BLaER1 (cell line): ENCODE measurements at regions not wholly inside any gene's neighbourhood (a gene's known extent, or its start where the extent isn't known, plus 50 kb on each side); places are given as distances from the start of the nearest gene placed in this dataset.

Experiments used
- H3K27ac ChIP-seq: shearing (Covaris generic); formaldehyde crosslinking; 2 replicates; pipeline ENCODE4 v1.8.1; 2022
- H3K27me3 ChIP-seq: shearing (Covaris generic); formaldehyde crosslinking; 2 replicates; pipeline ENCODE4 v1.8.1; 2022
- H3K36me3 ChIP-seq: shearing (Covaris generic); formaldehyde crosslinking; 2 replicates; pipeline ENCODE4 v1.8.1; 2022
- H3K4me1 ChIP-seq: shearing (Covaris generic); formaldehyde crosslinking; 2 replicates; pipeline ENCODE4 v1.8.1; 2022
- H3K4me2 ChIP-seq: shearing (Covaris generic); formaldehyde crosslinking; 2 replicates; pipeline ENCODE4 v1.8.1; 2022
- H3K4me3 ChIP-seq: shearing (Covaris generic); formaldehyde crosslinking; 2 replicates; pipeline ENCODE4 v1.8.1; 2022
- H3K9ac ChIP-seq: shearing (Covaris generic); formaldehyde crosslinking; 2 replicates; pipeline ENCODE4 v1.8.1; 2022
- H3K9me3 ChIP-seq: shearing (Covaris generic); formaldehyde crosslinking; 2 replicates; pipeline ENCODE4 v1.8.1; 2022
- H4K20me1 ChIP-seq: shearing (Covaris generic); formaldehyde crosslinking; 2 replicates; pipeline ENCODE4 v1.8.1; 2022
- Cebpa-rat ChIP-seq: shearing (Covaris generic); IDR thresholded peaks from 2 replicates; pipeline ENCODE4 v1.8.1; 2022

GRCh38 chr2:117086174-117086942 lies 728.1 kb upstream of the DDX18 start:
- Histone ChIP-seq H4K20me1 (no peaks in the 10 kb centered on the region), H3K4me1 (no peaks in the 10 kb centered on the region), H3K4me3 (no peak overlapping the region), H3K27ac (no peak overlapping the region), H3K27me3 (no peaks in the 10 kb centered on the region), H3K9me3 (no peaks in the 10 kb centered on the region), H3K4me2 (no peak overlapping the region), H3K9ac (no peak overlapping the region), H3K36me3 (no peaks in the 10 kb centered on the region)
- TF ChIP-seq Cebpa-rat, result no peak

- H3K4me2 ChIP-seq, result no peak overlapping the region
- H3K9me3 ChIP-seq, result no peaks in the 10 kb centered on the region
- TF ChIP-seq Cebpa-rat, result no peak
- H3K27ac ChIP-seq, result no peak overlapping the region
- H3K27me3 ChIP-seq, result no peaks in the 10 kb centered on the region
- no peak overlapping the region for H3K9ac ChIP-seq
- H4K20me1 ChIP-seq, result no peaks in the 10 kb centered on the region
- H3K4me3 ChIP-seq, result no peak overlapping the region
- no peaks in the 10 kb centered on the region for H3K4me1 ChIP-seq
- no peaks in the 10 kb centered on the region for H3K36me3 ChIP-seq
These were observed 727.6 kb upstream of the DDX18 start for GRCh38 chr2:117086943-117087250.

GRCh38 chr2:117087535-117088291 lies 726.8 kb upstream of the DDX18 start:
- no peaks in the 10 kb centered on the region for H3K4me1 ChIP-seq
- no peak overlapping the region for H3K27ac ChIP-seq
- H3K4me2 ChIP-seq, result no peak overlapping the region
- no peak overlapping the region for H3K4me3 ChIP-seq
- no peak overlapping the region for H3K9ac ChIP-seq
- no peaks in the 10 kb centered on the region for H3K27me3 ChIP-seq
- no peak for TF ChIP-seq Cebpa-rat
- H3K9me3 ChIP-seq, result no peaks in the 10 kb centered on the region
- no peaks in the 10 kb centered on the region for H4K20me1 ChIP-seq
- no peaks in the 10 kb centered on the region for H3K36me3 ChIP-seq

- Histone ChIP-seq H3K27me3 (no peaks in the 10 kb centered on the region), H4K20me1 (no peaks in the 10 kb centered on the region), H3K4me3 (no peak overlapping the region), H3K27ac (no peak overlapping the region), H3K4me2 (no peak overlapping the region), H3K4me1 (no peaks in the 10 kb centered on the region), H3K9me3 (no peaks in the 10 kb centered on the region), H3K36me3 (no peaks in the 10 kb centered on the region), H3K9ac (no peak overlapping the region)
- no peak for TF ChIP-seq Cebpa-rat
These were observed 723.3 kb upstream of the DDX18 start for GRCh38 chr2:117091041-117091837.

GRCh38 chr2:117101613-117102012 lies 712.9 kb upstream of the DDX18 start:
- Histone ChIP-seq H3K4me2 (no peak overlapping the region), H3K36me3 (no peaks in the 10 kb centered on the region), H3K27me3 (no peaks in the 10 kb centered on the region), H3K4me1 (no peaks in the 10 kb centered on the region), H3K4me3 (no peak overlapping the region), H3K27ac (no peak overlapping the region), H4K20me1 (no peaks in the 10 kb centered on the region), H3K9ac (no peak overlapping the region), H3K9me3 (no peaks in the 10 kb centered on the region)
- TF ChIP-seq Cebpa-rat, result no peak

GRCh38 chr2:117108741-117109267 lies 705.7 kb upstream of the DDX18 start:
- H3K4me1 ChIP-seq, result no peaks in the 10 kb centered on the region
- no peaks in the 10 kb centered on the region for H3K27me3 ChIP-seq
- no peaks in the 10 kb centered on the region; the same call in 1 of the 2 replicates for H3K9me3 ChIP-seq
- TF ChIP-seq Cebpa-rat, result no peak
- no peaks in the 10 kb centered on the region for H3K36me3 ChIP-seq
- no peak overlapping the region for H3K4me3 ChIP-seq
- H3K4me2 ChIP-seq, result no peak overlapping the region
- no peaks in the 10 kb centered on the region for H4K20me1 ChIP-seq
- H3K9ac ChIP-seq, result no peak overlapping the region
- H3K27ac ChIP-seq, result no peak overlapping the region

- Histone ChIP-seq H4K20me1 (no peaks in the 10 kb centered on the region), H3K27ac (no peak overlapping the region), H3K4me2 (no peak overlapping the region), H3K9ac (no peak overlapping the region), H3K4me1 (no peaks in the 10 kb centered on the region), H3K36me3 (no peaks in the 10 kb centered on the region), H3K27me3 (no peaks in the 10 kb centered on the region), H3K4me3 (no peak overlapping the region), H3K9me3 (no peaks in the 10 kb centered on the region)
- no peak for TF ChIP-seq Cebpa-rat
These were observed 695.5 kb upstream of the DDX18 start for GRCh38 chr2:117118994-117119393.

GRCh38 chr2:117123362-117123761 lies 691.1 kb upstream of the DDX18 start:
- H3K9ac ChIP-seq, result no peak overlapping the region
- H3K36me3 ChIP-seq, result no peaks in the 10 kb centered on the region
- H3K4me2 ChIP-seq, result no peak overlapping the region
- H3K9me3 ChIP-seq, result no peaks in the 10 kb centered on the region
- no peak for TF ChIP-seq Cebpa-rat
- no peaks in the 10 kb centered on the region for H3K4me1 ChIP-seq
- no peaks in the 10 kb centered on the region for H3K27me3 ChIP-seq
- no peak overlapping the region for H3K4me3 ChIP-seq
- H3K27ac ChIP-seq, result no peak overlapping the region
- H4K20me1 ChIP-seq, result no peaks in the 10 kb centered on the region

GRCh38 chr2:117126656-117127055 lies 687.8 kb upstream of the DDX18 start:
- H3K27ac ChIP-seq, result no peak overlapping the region
- no peak overlapping the region for H3K4me2 ChIP-seq
- no peak overlapping the region for H3K4me3 ChIP-seq
- H3K27me3 ChIP-seq, result no peaks in the 10 kb centered on the region
- no peaks in the 10 kb centered on the region for H3K4me1 ChIP-seq
- no peak for TF ChIP-seq Cebpa-rat
- no peaks in the 10 kb centered on the region for H4K20me1 ChIP-seq
- no peaks in the 10 kb centered on the region for H3K9me3 ChIP-seq
- H3K36me3 ChIP-seq, result no peaks in the 10 kb centered on the region
- H3K9ac ChIP-seq, result no peak overlapping the region

- Histone ChIP-seq H3K4me3 (no peak overlapping the region), H3K9ac (no peak overlapping the region), H3K4me2 (no peak overlapping the region), H3K27me3 (no peaks in the 10 kb centered on the region), H3K4me1 (no peaks in the 10 kb centered on the region), H4K20me1 (no peaks in the 10 kb centered on the region), H3K27ac (no peak overlapping the region), H3K9me3 (no peaks in the 10 kb centered on the region), H3K36me3 (no peaks in the 10 kb centered on the region)
- TF ChIP-seq Cebpa-rat, result no peak
These were observed 686.8 kb upstream of the DDX18 start for GRCh38 chr2:117127680-117128079.
